Type B pancreatic cell (in vitro differentiated cells): ENCODE measurements at regions not wholly inside any gene's neighbourhood (a gene's known extent, or its start where the extent isn't known, plus 50 kb on each side); places are given as distances from the start of the nearest gene placed in this dataset.

Experiments
- DNase-seq: peaks from one replicate; pipeline ENCODE4 v3.0.0; 2021; ENCODE audit warnings: mixed read lengths; ENCODE audit not compliant: unreplicated experiment; ENCODE audit errors: extremely low spot score
- H3K27ac Mint-ChIP-seq: 2 replicates; pipeline ENCODE4 v1.8.0; 2021; ENCODE audit warnings: mild to moderate bottlenecking, mixed read lengths
- H3K27me3 Mint-ChIP-seq: 2 replicates; pipeline ENCODE4 v1.8.0; 2021; ENCODE audit warnings: mixed read lengths
- H3K36me3 Mint-ChIP-seq: 2 replicates; pipeline ENCODE4 v1.8.0; 2021; ENCODE audit warnings: mixed read lengths
- H3K4me1 Mint-ChIP-seq: one replicate; pipeline ENCODE4 v1.8.0; 2021; ENCODE audit warnings: mixed read lengths; ENCODE audit not compliant: unreplicated experiment
- H3K4me3 Mint-ChIP-seq: 2 replicates; pipeline ENCODE4 v1.8.0; 2021; ENCODE audit warnings: mild to moderate bottlenecking, mixed read lengths
- H3K9me3 Mint-ChIP-seq: 2 replicates; pipeline ENCODE4 v1.8.0; 2021; ENCODE audit warnings: mixed read lengths
- TF ChIP-seq, protein P1 (sequence below): fragments of 200-600 bp; sonication (generic); conservative IDR thresholded peaks from 2 replicates; pipeline ENCODE4 v1.5.0; 2021; ENCODE audit warnings: antibody characterized with exemption, mild to moderate bottlenecking

DNA sequence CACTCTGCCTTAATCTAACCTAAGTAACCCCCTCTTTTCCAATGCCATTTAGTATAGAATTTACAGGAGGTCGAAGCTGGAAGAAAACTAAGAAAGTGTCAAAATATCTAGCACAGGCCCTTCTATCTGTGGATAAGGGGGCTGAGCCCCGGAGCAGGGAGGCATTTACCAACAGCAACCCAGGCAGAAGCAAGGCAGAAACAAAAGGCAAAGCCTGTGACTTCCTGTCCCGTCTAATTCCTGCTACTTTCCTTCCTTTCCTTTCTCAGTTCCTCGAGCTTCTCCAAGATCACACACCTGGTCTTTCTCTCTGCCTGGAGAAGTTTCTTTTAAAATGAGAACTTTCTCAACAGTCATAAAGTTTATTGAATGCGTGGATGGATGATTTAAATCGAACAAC lies 146.0 kb downstream of the FOXA2 start:
- H3K36me3 Mint-ChIP-seq: no peaks in the 10 kb centered on the region
- no peak overlapping the region for H3K4me3 Mint-ChIP-seq
- DNase-seq: no peak

DNA sequence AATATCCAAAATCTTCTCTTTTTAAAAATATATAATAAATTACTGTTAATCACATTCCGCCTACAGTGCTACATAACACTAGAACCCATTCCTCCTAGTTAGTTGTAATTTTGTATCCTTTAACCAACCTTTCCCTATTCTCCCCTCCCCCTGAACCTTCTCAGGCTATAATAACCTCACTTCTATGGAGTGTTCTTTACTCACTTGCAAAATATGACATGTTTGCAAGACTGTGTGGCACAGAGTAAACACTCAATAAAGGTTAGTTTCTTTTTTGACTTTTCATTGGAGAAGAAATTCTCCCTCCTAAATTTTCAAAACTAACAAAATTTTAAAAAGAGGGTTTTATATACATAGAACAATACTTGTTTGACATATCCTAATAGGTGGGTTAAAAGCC lies 147.0 kb downstream of the FOXA2 start:
- no peaks in the 10 kb centered on the region for H3K4me1 Mint-ChIP-seq
- H3K36me3 Mint-ChIP-seq: no peaks in the 10 kb centered on the region
- peaks cover 8% of the 10 kb centered on the region for H3K27me3 Mint-ChIP-seq
- no peak overlapping the region for H3K4me3 Mint-ChIP-seq
- TF ChIP-seq, protein P1, sequence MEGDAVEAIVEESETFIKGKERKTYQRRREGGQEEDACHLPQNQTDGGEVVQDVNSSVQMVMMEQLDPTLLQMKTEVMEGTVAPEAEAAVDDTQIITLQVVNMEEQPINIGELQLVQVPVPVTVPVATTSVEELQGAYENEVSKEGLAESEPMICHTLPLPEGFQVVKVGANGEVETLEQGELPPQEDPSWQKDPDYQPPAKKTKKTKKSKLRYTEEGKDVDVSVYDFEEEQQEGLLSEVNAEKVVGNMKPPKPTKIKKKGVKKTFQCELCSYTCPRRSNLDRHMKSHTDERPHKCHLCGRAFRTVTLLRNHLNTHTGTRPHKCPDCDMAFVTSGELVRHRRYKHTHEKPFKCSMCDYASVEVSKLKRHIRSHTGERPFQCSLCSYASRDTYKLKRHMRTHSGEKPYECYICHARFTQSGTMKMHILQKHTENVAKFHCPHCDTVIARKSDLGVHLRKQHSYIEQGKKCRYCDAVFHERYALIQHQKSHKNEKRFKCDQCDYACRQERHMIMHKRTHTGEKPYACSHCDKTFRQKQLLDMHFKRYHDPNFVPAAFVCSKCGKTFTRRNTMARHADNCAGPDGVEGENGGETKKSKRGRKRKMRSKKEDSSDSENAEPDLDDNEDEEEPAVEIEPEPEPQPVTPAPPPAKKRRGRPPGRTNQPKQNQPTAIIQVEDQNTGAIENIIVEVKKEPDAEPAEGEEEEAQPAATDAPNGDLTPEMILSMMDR: no peak
- H3K27ac Mint-ChIP-seq: no peak overlapping the region
- H3K9me3 Mint-ChIP-seq: no peaks in the 10 kb centered on the region
- DNase-seq: no peak

More for the DNA sequence above, 146.0 kb downstream of the FOXA2 start:
- no peaks in the 10 kb centered on the region for H3K4me1 Mint-ChIP-seq
- H3K9me3 Mint-ChIP-seq: no peaks in the 10 kb centered on the region
- no peak overlapping the region for H3K27ac Mint-ChIP-seq
- H3K27me3 Mint-ChIP-seq: peaks cover 3% of the 10 kb centered on the region
- TF ChIP-seq, protein P1: no peak

DNA sequence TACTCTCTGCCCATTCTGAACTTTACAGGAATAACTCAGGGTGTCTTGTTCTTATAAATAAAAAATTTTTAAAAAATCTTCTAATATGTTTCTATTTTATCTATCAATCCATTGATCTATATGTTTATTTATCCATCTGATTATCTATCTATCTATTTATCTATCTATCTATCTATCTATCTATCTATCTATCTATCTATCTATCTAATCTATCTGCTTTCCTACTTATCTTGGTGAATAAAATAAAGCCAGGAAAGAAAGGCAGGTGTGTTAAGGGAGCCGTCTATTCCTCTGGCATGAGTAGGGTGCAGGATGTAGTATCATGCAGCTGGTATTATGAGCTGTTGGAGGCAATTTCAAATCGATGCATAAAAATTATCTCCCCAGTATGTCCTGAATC lies 153.0 kb downstream of the FOXA2 start:
- H3K4me3 Mint-ChIP-seq: no peak overlapping the region
- no peak overlapping the region for H3K27ac Mint-ChIP-seq
- TF ChIP-seq, protein P1: no peak
- no peaks in the 10 kb centered on the region for H3K9me3 Mint-ChIP-seq
- DNase-seq: no peak
- peaks cover 17% of the 10 kb centered on the region for H3K4me1 Mint-ChIP-seq
- H3K27me3 Mint-ChIP-seq: peaks cover 16% of the 10 kb centered on the region
- H3K36me3 Mint-ChIP-seq: no peaks in the 10 kb centered on the region

DNA sequence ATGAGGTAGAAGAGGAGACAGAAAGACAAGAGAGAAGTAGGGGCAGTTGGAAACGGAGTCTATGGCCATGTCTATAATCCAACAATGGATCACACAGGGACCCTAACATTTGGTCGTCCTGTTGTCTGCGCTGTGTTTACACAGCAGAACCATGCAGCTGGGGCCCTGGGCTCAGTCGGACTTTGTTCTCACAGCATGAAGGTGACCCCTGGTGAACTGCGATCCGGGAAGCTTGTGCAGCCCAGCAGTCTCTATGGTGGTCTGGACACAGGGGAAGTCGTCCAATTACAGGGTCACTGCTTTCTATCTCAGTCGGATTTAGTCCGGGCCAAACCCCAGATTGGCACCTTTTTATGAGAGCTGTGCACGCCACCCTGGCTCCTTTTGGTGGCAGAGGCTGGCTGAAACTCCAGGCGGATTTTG lies 153.6 kb downstream of the FOXA2 start:
- Mint-ChIP-seq H3K27ac (no peak overlapping the region), H3K4me1 (peaks cover 23% of the 10 kb centered on the region), H3K4me3 (no peak overlapping the region), H3K27me3 (peaks cover 16% of the 10 kb centered on the region), H3K9me3 (no peaks in the 10 kb centered on the region), H3K36me3 (no peaks in the 10 kb centered on the region)
- DNase-seq: no peak
- TF ChIP-seq, protein P1: no peak

DNA sequence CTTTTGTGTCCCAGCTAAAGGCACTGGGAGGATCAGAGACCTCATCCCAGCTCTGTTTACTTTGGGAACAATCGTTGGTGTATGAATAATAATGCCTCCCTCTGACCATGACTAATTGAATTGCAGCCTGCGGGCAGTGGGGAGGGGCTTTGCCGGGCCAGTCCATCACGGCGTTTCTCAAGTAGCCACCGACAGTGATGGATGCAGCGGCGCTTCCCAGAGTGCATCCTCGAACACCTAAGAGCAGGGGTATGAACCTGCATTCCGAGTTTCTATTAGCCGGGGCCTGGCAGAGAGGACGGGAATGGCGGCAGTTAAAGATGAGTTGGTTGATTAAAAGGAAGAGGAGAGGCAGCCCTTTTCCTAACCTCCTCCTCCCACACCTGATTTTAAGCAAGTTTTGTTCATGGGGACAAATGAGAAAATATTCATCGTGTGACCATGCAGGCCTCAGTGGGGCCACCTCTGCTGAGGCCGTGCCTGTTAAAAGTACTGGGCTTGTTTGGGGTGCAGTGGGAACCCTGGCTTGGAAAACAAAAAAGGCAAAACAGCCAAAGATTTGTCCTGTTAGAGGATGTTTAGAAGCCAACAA lies 154.1 kb downstream of the FOXA2 start:
- Mint-ChIP-seq H3K4me1 (peaks cover 28% of the 10 kb centered on the region), H3K27me3 (peaks cover 16% of the 10 kb centered on the region), H3K36me3 (no peaks in the 10 kb centered on the region), H3K4me3 (no peak overlapping the region), H3K9me3 (no peaks in the 10 kb centered on the region), H3K27ac (no peak overlapping the region)
- DNase-seq: no peak
- TF ChIP-seq, protein P1: no peak
